Spleen (tissue), 11 donors: ENCODE measurements at regions not wholly inside any gene's neighbourhood (a gene's known extent, or its start where the extent isn't known, plus 50 kb on each side); places are given as distances from the start of the nearest gene placed in this dataset.

Experiments
- DNase-seq: peaks from one replicate; pipeline ENCODE4 v3.0.0-alpha.2; 2020
- H3K27ac ChIP-seq, 8 donors: fragments of 200-600 bp; sonication (generic) in 7 of 8; 1 replicate in 4 of 8; 2 replicates in 4 of 8; pipeline versions ENCODE4 v1.5.0 to v1.8.0; 2016 to 2021; ENCODE audit warnings: inconsistent platforms in 4 of 8, mild to moderate bottlenecking in 4 of 8, moderate library complexity in 1 of 8
- H3K27me3 ChIP-seq, 7 donors: fragments of 200-600 bp; sonication (generic) in 6 of 7; replicated peaks in 1 of 7; 1 replicate in 4 of 7; 2 replicates in 3 of 7; pipeline versions ENCODE4 v1.5.0 to v1.8.0; 2016 to 2021; ENCODE audit warnings: inconsistent platforms in 3 of 7, mild to moderate bottlenecking in 1 of 7
- H3K36me3 ChIP-seq, 6 donors: fragments of 200-600 bp; sonication (generic) in 5 of 6; 1 replicate in 4 of 6; 2 replicates in 2 of 6; pipeline versions ENCODE4 v1.5.0 to v1.8.0; 2016 to 2021; ENCODE audit warnings: inconsistent platforms in 2 of 6
- H3K4me1 ChIP-seq, 6 donors: fragments of 200-600 bp; sonication (generic) in 5 of 6; 1 replicate in 3 of 6; 2 replicates in 3 of 6; pipeline versions ENCODE4 v1.5.0 to v1.8.0; 2016 to 2021; ENCODE audit warnings: inconsistent platforms in 3 of 6
- H3K4me3 ChIP-seq, 8 donors: fragments of 200-600 bp; sonication (generic) in 7 of 8; 1 replicate in 4 of 8; 2 replicates in 4 of 8; pipeline versions ENCODE4 v1.5.0 to v1.8.0; 2016 to 2021; ENCODE audit warnings: inconsistent platforms in 4 of 8, mild to moderate bottlenecking in 4 of 8, moderate library complexity in 2 of 8
- H3K9me3 ChIP-seq, 8 donors: fragments of 200-600 bp; sonication (generic) in 7 of 8; 1 replicate in 4 of 8; 2 replicates in 4 of 8; pipeline versions ENCODE4 v1.5.0 to v1.8.0; 2016 to 2021; ENCODE audit warnings: inconsistent platforms in 4 of 8
- CTCF ChIP-seq, 11 experiments: fragments of 200-600 bp in 7 of 11; fragments of 450-650 bp in 4 of 11; sonication (generic) in 4 of 11; IDR thresholded peaks in 8 of 11; conservative IDR thresholded peaks in 3 of 11; 1 replicate in 7 of 11; 2 replicates in 4 of 11; pipeline versions ENCODE4 v1.4.0 to v1.8.0; 2016 to 2021; ENCODE audit warnings: antibody characterized with exemption in 11 of 11, inconsistent platforms in 4 of 11, mild to moderate bottlenecking in 1 of 11
- POLR2A ChIP-seq, 3 donors: fragments of 450-650 bp; IDR thresholded peaks; one replicate each; pipeline ENCODE4 v1.5.1; 2017; ENCODE audit warnings: antibody characterized with exemption in 3 of 3, mild to moderate bottlenecking in 1 of 3
- POLR2AphosphoS5 ChIP-seq, 3 donors: sonication (generic); formaldehyde crosslinking; IDR thresholded peaks; one replicate each; pipeline ENCODE4 v1.5.1; 2017; ENCODE audit warnings: antibody characterized with exemption in 3 of 3
- WGBS, 5 donors: extraction: QIAGEN DNeasy Blood & Tissue Kit in 3 of 5; methylation state at CpG; one replicate each; pipeline versions ENCODE4 v1.1.5 to v1.1.7; 2013 to 2018; 5-methylcytosine and 5-hydroxymethylcytosine counted together
- intact Hi-C: fragments of 100-400 bp; cut with DNase I; formaldehyde crosslinking; loops from one replicate; pipeline ENCODE4 v1.15.0; 2023; ENCODE audit warnings: low total_unique reads
- donor health status: healthy with polysubstance abuse.
- donor health status: DM: no; HTN: no; CAD: no; lungs with moderate emphysema.
- donor health status: DM: no; HTN: no; CAD: no.
- donor health status: Bipolar disorder and iron deficiency.
- donor health status: healthy.
- donor health status: DM: no; HTN: no; CAD: no.
- donor health status: DM: yes; HTN: yes; CAD: no.

DNA sequence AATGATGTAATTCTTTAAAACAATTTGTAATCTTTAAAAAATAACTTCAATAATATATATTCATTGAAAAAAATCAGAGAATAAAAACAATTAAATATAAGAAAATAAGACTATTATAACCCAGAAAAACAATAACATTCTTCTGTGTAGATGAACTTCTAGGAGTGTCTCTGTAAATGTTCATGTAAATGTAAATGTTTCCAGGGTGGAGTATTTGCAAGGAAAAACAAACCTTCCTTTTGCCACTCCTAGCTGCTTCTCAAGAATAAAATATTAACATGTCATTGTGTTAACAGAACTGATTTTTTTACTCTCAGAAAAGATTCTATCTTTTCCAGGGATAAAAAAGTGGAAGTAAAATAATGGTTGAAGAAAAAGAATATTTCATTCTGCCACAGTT, 431.9 kb downstream of the PLCL1 start:
- H3K36me3 ChIP-seq, result no peaks in the 10 kb centered on the region
- intact Hi-C loops, result no loop called here
- H3K4me3 ChIP-seq, result no peak overlapping the region
- H3K4me1 ChIP-seq, result no peaks in the 10 kb centered on the region
- H3K9me3 ChIP-seq, result no peaks in the 10 kb centered on the region
- H3K27me3 ChIP-seq, result no peaks in the 10 kb centered on the region
- TF ChIP-seq CTCF (IDR thresholded peaks at IDR 0.05 in 8 of 11, conservative IDR thresholded peaks at IDR 0.05 in 3 of 11) (no peak), POLR2A (IDR thresholded peaks at IDR 0.05) (no peak), POLR2AphosphoS5 (IDR thresholded peaks at IDR 0.05) (no peak)
- DNase-seq, result no peak
- no peak overlapping the region for H3K27ac ChIP-seq

GRCh38 chr2:198232281-198232680, 427.9 kb downstream of the PLCL1 start:
- DNase-seq, result no peak
- peaks cover 0 to 3% (median 0%) of the 10 kb centered on the region in 7 donors for H3K27me3 ChIP-seq
- H3K9me3 ChIP-seq, result no peaks in the 10 kb centered on the region
- H3K27ac ChIP-seq, result no peak overlapping the region
- TF ChIP-seq CTCF (IDR thresholded peaks at IDR 0.05 in 8 of 11, conservative IDR thresholded peaks at IDR 0.05 in 3 of 11), result no peak
- TF ChIP-seq POLR2A (IDR thresholded peaks at IDR 0.05), result no peak
- TF ChIP-seq POLR2AphosphoS5 (IDR thresholded peaks at IDR 0.05), result no peak
- 64 to 94% (median 70%) methylated on average over 4 of the region's 4 CpGs for WGBS, 5 donors
- no peaks in the 10 kb centered on the region for H3K4me1 ChIP-seq
- no peak overlapping the region for H3K4me3 ChIP-seq
- no peaks in the 10 kb centered on the region for H3K36me3 ChIP-seq
- intact Hi-C loops, result no loop called here

DNA sequence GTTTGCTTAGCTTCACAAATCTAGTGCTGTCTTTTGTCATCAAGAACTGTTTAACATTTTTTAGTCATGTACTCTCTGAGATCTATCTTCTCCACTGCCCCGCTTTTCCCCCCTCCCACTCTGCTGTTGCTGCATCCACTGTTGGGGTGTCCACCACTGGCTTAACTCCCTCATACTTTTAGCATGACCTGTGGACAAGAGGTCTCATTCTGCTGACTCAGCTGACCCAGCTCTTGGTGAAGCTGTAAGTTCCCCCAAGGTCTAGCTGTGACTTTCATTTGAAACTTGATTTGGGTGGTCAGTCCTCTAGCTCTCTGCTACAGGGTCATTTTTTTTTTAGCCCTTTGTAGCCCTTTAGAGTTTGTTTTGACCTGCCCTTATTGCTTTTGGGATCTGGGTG, 427.2 kb downstream of the PLCL1 start:
- intact Hi-C loops, result no loop called here
- WGBS, 5 donors, result 92 to 97% (median 96%) methylated on average over 1 of the region's 1 CpG

More for the DNA sequence above, 427.2 kb downstream of the PLCL1 start:
- H3K9me3 ChIP-seq, result no peaks in the 10 kb centered on the region
- H3K36me3 ChIP-seq, result no peaks in the 10 kb centered on the region
- H3K4me1 ChIP-seq, result no peaks in the 10 kb centered on the region
- peaks cover 0 to 3% (median 0%) of the 10 kb centered on the region in 7 donors for H3K27me3 ChIP-seq
- no peak overlapping the region for H3K27ac ChIP-seq
- TF ChIP-seq POLR2A (IDR thresholded peaks at IDR 0.05) (no peak), POLR2AphosphoS5 (IDR thresholded peaks at IDR 0.05) (no peak), CTCF (IDR thresholded peaks at IDR 0.05 in 8 of 11, conservative IDR thresholded peaks at IDR 0.05 in 3 of 11) (no peak)
- H3K4me3 ChIP-seq, result no peak overlapping the region
- DNase-seq, result no peak
